GM12878 (cell line): ENCODE measurements at regions not wholly inside any gene's neighbourhood (a gene's known extent, or its start where the extent isn't known, plus 50 kb on each side); places are given as distances from the start of the nearest gene placed in this dataset.
A peak's percentile ranks its signal among the peaks of the same experiment; 100 is the strongest.

Experiments
- ATAC-seq: fragments of 200-7000 bp; cut with Tn5 transposase; 3 replicates; pipeline ENCODE4 v1.9.1; 2020; ENCODE audit warnings: mild to moderate bottlenecking, moderate library complexity
- BruUV-seq: library from RNA; stranded (reverse); fragments of 400-500 nt; replicated peaks from 2 replicates; lab custom pipeline; 2021; lab: Mats Ljungman, UMichigan
- CTCF ChIA-PET: fragments of 300-600 bp; sonication (Branson Sonifier 250); formaldehyde crosslinking; extraction: SDS; loops from one replicate; lab custom pipeline; 2021; ENCODE audit warnings: inconsistent platforms; lab: Yijun Ruan, JAX
- POLR2A ChIA-PET: fragments of 350-600 bp; formaldehyde crosslinking; extraction: SDS; loops from one replicate; lab custom pipeline; 2021; ENCODE audit warnings: inconsistent platforms; lab: Charles Lee
- RAD21 ChIA-PET: fragments of 300-600 bp; sonication (Branson Sonifier 250); formaldehyde crosslinking; loops from one replicate; lab custom pipeline; 2023; ENCODE audit warnings: antibody characterized with exemption; ENCODE audit not compliant: unreplicated experiment; lab: Charles Lee
- SMC1A ChIA-PET: fragments of 300-600 bp; sonication (Branson Sonifier 250); formaldehyde crosslinking; loops from one replicate; lab custom pipeline; 2023; ENCODE audit not compliant: unreplicated experiment, uncharacterized antibody; lab: Charles Lee
- DNase-seq: peaks from one replicate; pipeline ENCODE4 v3.0.0-alpha.2; 2011; ENCODE audit warnings: low read depth, low spot score
- FAIRE-seq: peaks from 3 replicates; lab custom pipeline; 2011; peaks lifted over from hg19 to GRCh38; lab: Jason Lieb, UNC
- H2AFZ ChIP-seq: 2 replicates; pipeline ENCODE4 v1.6.0; 2011; ENCODE audit warnings: low read depth, low read length, control low read depth; ENCODE audit not compliant: control insufficient read depth
- H3K27ac ChIP-seq: 2 replicates; pipeline ENCODE4 v1.5.1; 2011; ENCODE audit warnings: control low read depth; ENCODE audit not compliant: control insufficient read depth, insufficient read depth
- H3K27me3 ChIP-seq, 2 experiments: replicated peaks in 1 of 2; 2 replicates each; pipeline versions ENCODE4 v1.6.0 to v1.6.1; 2011; ENCODE audit warnings: low read length in 1 of 2; ENCODE audit not compliant: control insufficient read depth in 2 of 2, insufficient read depth in 2 of 2
- H3K36me3 ChIP-seq, 2 experiments: 2 replicates each; pipeline ENCODE4 v1.5.1; 2011; ENCODE audit warnings: low read length in 1 of 2; ENCODE audit not compliant: control insufficient read depth in 2 of 2, insufficient read depth in 2 of 2
- H3K4me1 ChIP-seq: 2 replicates; pipeline ENCODE4 v1.6.1; 2011; ENCODE audit warnings: mild to moderate bottlenecking, low read length, moderate library complexity, mixed read lengths; ENCODE audit not compliant: control insufficient read depth, insufficient read depth
- H3K4me2 ChIP-seq: 2 replicates; pipeline ENCODE4 v1.6.0; 2011; ENCODE audit warnings: control low read depth; ENCODE audit not compliant: control insufficient read depth, insufficient read depth
- H3K4me3 ChIP-seq: fragments of 200-600 bp; sonication (generic); 2 replicates; pipeline ENCODE4 v1.5.1; 2016
- H3K79me2 ChIP-seq: 2 replicates; pipeline ENCODE4 v1.6.0; 2011; ENCODE audit warnings: low read length; ENCODE audit not compliant: control insufficient read depth, insufficient read depth
- H3K9ac ChIP-seq: 2 replicates; pipeline ENCODE4 v1.8.0; 2011; ENCODE audit warnings: low read length, control low read depth, mixed read lengths; ENCODE audit not compliant: control insufficient read depth, insufficient read depth
- H3K9me3 ChIP-seq: replicated peaks from 3 replicates; pipeline ENCODE4 v1.5.1; 2011; ENCODE audit warnings: mild to moderate bottlenecking, low read length; ENCODE audit not compliant: control insufficient read depth, insufficient read depth
- H4K20me1 ChIP-seq: 2 replicates; pipeline ENCODE4 v1.6.0; 2011; ENCODE audit not compliant: control insufficient read depth, insufficient read depth
- CHD1 ChIP-seq: IDR thresholded peaks from 2 replicates; pipeline ENCODE4 v1.6.1; 2012; ENCODE audit warnings: low read depth, low read length, improper control_type of control experiment
- ESRRA ChIP-seq: IDR thresholded peaks from 2 replicates; pipeline ENCODE4 v1.6.1; 2012; ENCODE audit warnings: mild to moderate bottlenecking, low read length, improper control_type of control experiment
- EZH2 ChIP-seq: IDR thresholded peaks from 2 replicates; pipeline ENCODE4 v1.6.1; 2012; ENCODE audit warnings: low read depth, mild to moderate bottlenecking, control low read depth, inconsistent platforms, low read length, borderline replicate concordance; ENCODE audit not compliant: control insufficient read depth
- KAT2A ChIP-seq: conservative IDR thresholded peaks from 2 replicates; pipeline ENCODE4 v1.6.1; 2011; ENCODE audit warnings: low read depth, low read length; ENCODE audit not compliant: control insufficient read depth
- KLF5 ChIP-seq: fragments of 450-650 bp; IDR thresholded peaks from 2 replicates; pipeline ENCODE4 v1.6.1; 2014; ENCODE audit warnings: mild to moderate bottlenecking; ENCODE audit not compliant: partially characterized antibody
- MYC ChIP-seq: IDR thresholded peaks from 2 replicates; pipeline ENCODE4 v1.6.1; 2011; ENCODE audit warnings: mild to moderate bottlenecking, low read length, moderate library complexity, inconsistent platforms; ENCODE audit not compliant: insufficient read depth, insufficient replicate concordance, insufficient read length, severe bottlenecking
- NR2C1 ChIP-seq: fragments of 450-650 bp; IDR thresholded peaks from 2 replicates; pipeline ENCODE4 v1.6.1; 2017; ENCODE audit warnings: antibody characterized with exemption, mild to moderate bottlenecking, moderate library complexity
- RB1 ChIP-seq: fragments of 450-650 bp; formaldehyde crosslinking; IDR thresholded peaks from 2 replicates; pipeline ENCODE4 v1.6.1; 2017; ENCODE audit warnings: mild to moderate bottlenecking, borderline replicate concordance
- SPI1 ChIP-seq: IDR thresholded peaks from 2 replicates; pipeline ENCODE4 v1.6.1; 2011; ENCODE audit warnings: low read depth, mild to moderate bottlenecking, low read length, moderate library complexity, borderline replicate concordance; ENCODE audit not compliant: insufficient read depth
- SUZ12 ChIP-seq: fragments of 200-600 bp; sonication (generic); IDR thresholded peaks from one replicate; pipeline ENCODE4 v1.6.1; 2018; ENCODE audit warnings: antibody characterized with exemption, mild to moderate bottlenecking; ENCODE audit not compliant: unreplicated experiment
- WRNIP1 ChIP-seq: IDR thresholded peaks from 2 replicates; pipeline ENCODE4 v1.6.1; 2011; ENCODE audit warnings: low read depth, low read length, improper control_type of control experiment, borderline replicate concordance
- whole genome bisulfite sequencing: methylation state at CpG from one replicate; pipeline ENCODE4 v1.1.6; 2016; ENCODE audit warnings: low lambda C conversion rate; ENCODE audit not compliant: insufficient replicate concordance, insufficient coverage; ENCODE audit errors: missing lambda C conversion rate; 5-methylcytosine and 5-hydroxymethylcytosine counted together
- in situ Hi-C: fragments of 300-500 bp; cut with MboI; formaldehyde crosslinking; loops from 9 replicates; pipeline ENCODE4 v1.14.3; 2018; ENCODE audit warnings: mixed read lengths
- intact Hi-C: fragments of 100-400 bp; cut with micrococcal nuclease; formaldehyde crosslinking; loops from one replicate; pipeline ENCODE4 v1.14.2; 2022; ENCODE audit not compliant: unreplicated experiment
- TF ChIP-seq, protein P1 (sequence below): fragments of 450-650 bp; formaldehyde crosslinking; IDR thresholded peaks from 2 replicates; pipeline ENCODE4 v1.4.0; 2020; ENCODE audit warnings: mild to moderate bottlenecking, moderate library complexity

DNA sequence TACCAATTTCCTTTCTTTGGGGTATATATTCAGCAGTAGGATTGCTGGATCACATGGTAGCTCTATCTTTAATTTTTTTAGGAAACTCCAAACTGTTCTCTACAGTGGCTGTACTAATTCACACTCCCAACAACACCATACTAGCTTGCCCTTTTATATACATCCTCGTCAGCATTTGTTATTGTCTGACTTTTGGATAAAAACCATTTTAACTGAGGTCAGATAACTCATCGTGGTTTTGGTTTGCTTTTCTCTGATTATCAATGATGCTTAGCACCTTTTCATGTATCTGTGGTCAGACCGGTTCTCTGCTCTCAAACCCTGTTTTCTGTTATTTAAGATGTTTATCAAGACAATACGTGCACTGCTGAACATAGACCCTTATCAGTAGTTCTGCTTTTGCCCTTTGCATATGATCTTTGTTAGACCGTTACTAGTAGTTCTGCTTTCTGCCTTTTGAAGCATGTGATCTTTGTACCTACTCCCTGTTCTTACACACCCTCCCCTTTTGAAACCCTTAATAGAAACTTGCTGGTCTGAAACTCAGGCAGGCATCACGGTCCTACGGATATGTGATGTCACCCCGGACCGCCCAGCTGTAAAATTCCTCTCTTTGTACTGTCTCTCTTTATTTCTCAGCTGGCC, 474.3 kb downstream of the RSL24D1 start:
- H3K79me2 ChIP-seq = no peaks in the 10 kb centered on the region
- FAIRE-seq (no peak), ATAC-seq (peak; percentile 34; the same call in 2 of the 3 replicates)
- RAD21 ChIA-PET = no interaction called here
- no peak for TF ChIP-seq SPI1
- no peak for TF ChIP-seq EZH2
- TF ChIP-seq, all 136 proteins: peak for 0
- H3K9ac ChIP-seq = no peak overlapping the region
- POLR2A ChIA-PET = interaction anchor here (0.6 kb wide), 1 partner anchor 8 kb away, joined by 4 read pairs; no protein-coding TSS in a partner anchor
- intact Hi-C loops = no loop called here
- CTCF ChIA-PET = interaction anchor here (0.7 kb wide), 1 partner anchor 10 kb away, joined by 3 read pairs; no protein-coding TSS in a partner anchor
- no peaks in the 10 kb centered on the region for H3K27me3 ChIP-seq
- DNase-seq = no peak
- no peak overlapping the region for H3K4me2 ChIP-seq
- H3K4me1 ChIP-seq = no peaks in the 10 kb centered on the region
- no TSS peak for BruUV-seq
- H3K9me3 ChIP-seq = no peaks in the 10 kb centered on the region; the same call in 2 of the 3 replicates
- H2AFZ ChIP-seq = no peak overlapping the region
- H3K36me3 ChIP-seq = no peaks in the 10 kb centered on the region
- in situ Hi-C loops = no loop called here
- H4K20me1 ChIP-seq = no peaks in the 10 kb centered on the region
- H3K4me3 ChIP-seq = no peak overlapping the region
- no peak overlapping the region for H3K27ac ChIP-seq
- WGBS = 18% methylated on average over 9 of the region's 9 CpGs
- SMC1A ChIA-PET = no interaction called here

DNA sequence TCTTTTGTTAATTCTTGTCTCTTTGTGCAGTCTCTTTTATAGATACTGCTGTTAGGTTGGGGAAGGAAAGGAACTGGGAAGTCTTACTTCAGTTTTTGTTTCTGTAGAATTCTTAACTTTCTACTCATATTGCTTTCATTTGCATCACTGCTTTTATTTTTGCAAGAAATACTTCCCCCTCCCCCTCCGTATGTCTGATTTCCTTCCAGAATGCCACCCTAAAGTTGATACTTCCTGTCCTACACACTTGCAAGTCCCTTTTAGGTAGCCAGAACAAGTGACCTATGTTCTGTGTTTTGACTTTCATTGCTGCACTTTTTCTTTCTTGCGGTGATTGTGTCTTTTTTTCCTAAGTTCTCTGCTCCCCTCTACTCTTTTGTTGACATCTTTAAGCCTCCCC, 477.4 kb downstream of the RSL24D1 start:
- no peaks in the 10 kb centered on the region for H3K79me2 ChIP-seq
- no TSS peak for BruUV-seq
- H3K4me3 ChIP-seq = no peak overlapping the region
- POLR2A ChIA-PET = no interaction called here
- SMC1A ChIA-PET = no interaction called here
- no peaks in the 10 kb centered on the region for H3K27me3 ChIP-seq
- 24% methylated on average over 2 of the region's 2 CpGs for WGBS
- CTCF ChIA-PET = no interaction called here
- no peak overlapping the region for H3K27ac ChIP-seq
- H2AFZ ChIP-seq = no peak overlapping the region
- TF ChIP-seq ESRRA (no peak), CHD1 (no peak), SUZ12 (no peak), KAT2A (no peak), WRNIP1 (no peak), NR2C1 (no peak), KLF5 (no peak), MYC (no peak), RB1 (no peak)
- TF ChIP-seq, protein P1, sequence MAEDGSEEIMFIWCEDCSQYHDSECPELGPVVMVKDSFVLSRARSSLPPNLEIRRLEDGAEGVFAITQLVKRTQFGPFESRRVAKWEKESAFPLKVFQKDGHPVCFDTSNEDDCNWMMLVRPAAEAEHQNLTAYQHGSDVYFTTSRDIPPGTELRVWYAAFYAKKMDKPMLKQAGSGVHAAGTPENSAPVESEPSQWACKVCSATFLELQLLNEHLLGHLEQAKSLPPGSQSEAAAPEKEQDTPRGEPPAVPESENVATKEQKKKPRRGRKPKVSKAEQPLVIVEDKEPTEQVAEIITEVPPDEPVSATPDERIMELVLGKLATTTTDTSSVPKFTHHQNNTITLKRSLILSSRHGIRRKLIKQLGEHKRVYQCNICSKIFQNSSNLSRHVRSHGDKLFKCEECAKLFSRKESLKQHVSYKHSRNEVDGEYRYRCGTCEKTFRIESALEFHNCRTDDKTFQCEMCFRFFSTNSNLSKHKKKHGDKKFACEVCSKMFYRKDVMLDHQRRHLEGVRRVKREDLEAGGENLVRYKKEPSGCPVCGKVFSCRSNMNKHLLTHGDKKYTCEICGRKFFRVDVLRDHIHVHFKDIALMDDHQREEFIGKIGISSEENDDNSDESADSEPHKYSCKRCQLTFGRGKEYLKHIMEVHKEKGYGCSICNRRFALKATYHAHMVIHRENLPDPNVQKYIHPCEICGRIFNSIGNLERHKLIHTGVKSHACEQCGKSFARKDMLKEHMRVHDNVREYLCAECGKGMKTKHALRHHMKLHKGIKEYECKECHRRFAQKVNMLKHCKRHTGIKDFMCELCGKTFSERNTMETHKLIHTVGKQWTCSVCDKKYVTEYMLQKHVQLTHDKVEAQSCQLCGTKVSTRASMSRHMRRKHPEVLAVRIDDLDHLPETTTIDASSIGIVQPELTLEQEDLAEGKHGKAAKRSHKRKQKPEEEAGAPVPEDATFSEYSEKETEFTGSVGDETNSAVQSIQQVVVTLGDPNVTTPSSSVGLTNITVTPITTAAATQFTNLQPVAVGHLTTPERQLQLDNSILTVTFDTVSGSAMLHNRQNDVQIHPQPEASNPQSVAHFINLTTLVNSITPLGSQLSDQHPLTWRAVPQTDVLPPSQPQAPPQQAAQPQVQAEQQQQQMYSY (CRISPR knock-in tag) = no peak
- TF ChIP-seq, all 136 proteins: peak for 0
- Histone ChIP-seq H3K36me3 (no peaks in the 10 kb centered on the region), H3K9me3 (no peaks in the 10 kb centered on the region; the same call in 2 of the 3 replicates), H3K9ac (no peak overlapping the region), H3K4me2 (no peak overlapping the region), H3K4me1 (no peaks in the 10 kb centered on the region), H4K20me1 (no peaks in the 10 kb centered on the region)
- in situ Hi-C loops (no loop called here), intact Hi-C loops (no loop called here)
- DNase-seq (no peak), ATAC-seq (no peak), FAIRE-seq (no peak)
- RAD21 ChIA-PET = no interaction called here
